Caco-2 (cell line): ENCODE measurements at regions not wholly inside any gene's neighbourhood (a gene's known extent, or its start where the extent isn't known, plus 50 kb on each side); places are given as distances from the start of the nearest gene placed in this dataset.

ENCODE experiments used
- BruUV-seq: library from RNA; stranded (reverse); fragments of 400-500 nt; replicated peaks from 2 replicates; lab custom pipeline; 2021; lab: Mats Ljungman, UMichigan
- CTCF ChIA-PET: fragments of 300-600 bp; sonication (Branson Sonifier 250); formaldehyde crosslinking; loops from one replicate; lab custom pipeline; 2022; ENCODE audit warnings: antibody characterized with exemption; lab: Charles Lee
- POLR2A ChIA-PET: fragments of 300-600 bp; sonication (Branson Sonifier 250); formaldehyde crosslinking; loops from one replicate; lab custom pipeline; 2022; ENCODE audit warnings: antibody characterized with exemption; lab: Charles Lee
- DNase-seq, 2 experiments: peaks; one replicate each; pipeline versions ENCODE4 v3.0.0 to v3.0.0-alpha.2; 2020 to 2022
- H3K27me3 ChIP-seq: replicated peaks from 2 replicates; pipeline ENCODE4 v1.6.0; 2011; ENCODE audit warnings: low read length; ENCODE audit not compliant: control insufficient read depth, insufficient read depth
- H3K36me3 ChIP-seq: 2 replicates; pipeline ENCODE4 v1.5.1; 2011; ENCODE audit warnings: low read length; ENCODE audit not compliant: control insufficient read depth, insufficient read depth
- H3K4me1 ChIP-seq: fragments of 250-450 bp; sonication (Bioruptor Pico); 2 replicates; pipeline ENCODE4 v1.5.1; 2020; ENCODE audit warnings: mild to moderate bottlenecking
- H3K4me3 ChIP-seq: 2 replicates; pipeline ENCODE4 v1.5.1; 2011; ENCODE audit warnings: low read depth, mild to moderate bottlenecking, control low read depth, low read length
- H3K9me3 ChIP-seq: fragments of 250-450 bp; sonication (Bioruptor Pico); 2 replicates; pipeline ENCODE4 v1.5.1; 2020; ENCODE audit warnings: mild to moderate bottlenecking, moderate library complexity
- H3K27ac Mint-ChIP-seq: one replicate; pipeline ENCODE4 v1.8.0; 2022; ENCODE audit warnings: mixed read lengths; ENCODE audit not compliant: unreplicated experiment
- H3K27me3 Mint-ChIP-seq: one replicate; pipeline ENCODE4 v1.8.0; 2022; ENCODE audit warnings: mixed read lengths; ENCODE audit not compliant: insufficient read depth, unreplicated experiment
- H3K36me3 Mint-ChIP-seq: one replicate; pipeline ENCODE4 v1.8.0; 2022; ENCODE audit warnings: mild to moderate bottlenecking, mixed read lengths; ENCODE audit not compliant: insufficient read depth, unreplicated experiment
- H3K4me1 Mint-ChIP-seq: one replicate; pipeline ENCODE4 v1.8.0; 2022; ENCODE audit warnings: low read depth, mixed read lengths; ENCODE audit not compliant: unreplicated experiment
- H3K4me3 Mint-ChIP-seq: one replicate; pipeline ENCODE4 v1.8.0; 2022; ENCODE audit warnings: mild to moderate bottlenecking, moderate library complexity, mixed read lengths; ENCODE audit not compliant: unreplicated experiment
- H3K9me3 Mint-ChIP-seq: one replicate; pipeline ENCODE4 v1.8.0; 2022; ENCODE audit warnings: mixed read lengths; ENCODE audit not compliant: unreplicated experiment
- intact Hi-C: fragments of 100-400 bp; cut with micrococcal nuclease; formaldehyde crosslinking; loops from one replicate; pipeline ENCODE4 v1.10.0; 2022; ENCODE audit not compliant: unreplicated experiment
- TF ChIP-seq, protein P1 (sequence below), 2 experiments: fragments of 200-600 bp in 1 of 2; IDR thresholded peaks; 1 replicate in 1 of 2; 2 replicates in 1 of 2; pipeline versions ENCODE4 v1.5.1 to v1.8.0; 2011 to 2022; ENCODE audit warnings: antibody characterized with exemption in 1 of 2, control low read depth in 1 of 2, inconsistent platforms in 1 of 2, low read depth in 1 of 2, low read length in 1 of 2, mild to moderate bottlenecking in 1 of 2, moderate library complexity in 1 of 2; ENCODE audit not compliant: insufficient read depth in 1 of 2, severe bottlenecking in 1 of 2, unreplicated experiment in 1 of 2

- TF ChIP-seq, protein P1, sequence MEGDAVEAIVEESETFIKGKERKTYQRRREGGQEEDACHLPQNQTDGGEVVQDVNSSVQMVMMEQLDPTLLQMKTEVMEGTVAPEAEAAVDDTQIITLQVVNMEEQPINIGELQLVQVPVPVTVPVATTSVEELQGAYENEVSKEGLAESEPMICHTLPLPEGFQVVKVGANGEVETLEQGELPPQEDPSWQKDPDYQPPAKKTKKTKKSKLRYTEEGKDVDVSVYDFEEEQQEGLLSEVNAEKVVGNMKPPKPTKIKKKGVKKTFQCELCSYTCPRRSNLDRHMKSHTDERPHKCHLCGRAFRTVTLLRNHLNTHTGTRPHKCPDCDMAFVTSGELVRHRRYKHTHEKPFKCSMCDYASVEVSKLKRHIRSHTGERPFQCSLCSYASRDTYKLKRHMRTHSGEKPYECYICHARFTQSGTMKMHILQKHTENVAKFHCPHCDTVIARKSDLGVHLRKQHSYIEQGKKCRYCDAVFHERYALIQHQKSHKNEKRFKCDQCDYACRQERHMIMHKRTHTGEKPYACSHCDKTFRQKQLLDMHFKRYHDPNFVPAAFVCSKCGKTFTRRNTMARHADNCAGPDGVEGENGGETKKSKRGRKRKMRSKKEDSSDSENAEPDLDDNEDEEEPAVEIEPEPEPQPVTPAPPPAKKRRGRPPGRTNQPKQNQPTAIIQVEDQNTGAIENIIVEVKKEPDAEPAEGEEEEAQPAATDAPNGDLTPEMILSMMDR (IDR thresholded peaks at IDR 0.05; ENCODE audit: insufficient read depth in 1 of 2, low read depth in 1 of 2, low read length in 1 of 2, severe bottlenecking in 1 of 2, unreplicated experiment in 1 of 2), result no peak
- POLR2A ChIA-PET, result no interaction called here
- H3K36me3 Mint-ChIP-seq, result no peaks in the 10 kb centered on the region
- H3K4me3 Mint-ChIP-seq, result no peak overlapping the region
- CTCF ChIA-PET, result no interaction called here
- Histone ChIP-seq H3K9me3 (no peaks in the 10 kb centered on the region), H3K4me1 (no peaks in the 10 kb centered on the region), H3K27me3 (no peaks in the 10 kb centered on the region), H3K4me3 (no peak overlapping the region), H3K36me3 (no peaks in the 10 kb centered on the region)
- H3K4me1 Mint-ChIP-seq, result peaks cover 7% of the 10 kb centered on the region
- H3K27me3 Mint-ChIP-seq, result no peaks in the 10 kb centered on the region
- H3K9me3 Mint-ChIP-seq, result no peaks in the 10 kb centered on the region
- no peak for DNase-seq
- intact Hi-C loops, result no loop called here
- BruUV-seq, result no TSS peak
- H3K27ac Mint-ChIP-seq, result no peak overlapping the region
These were observed 1708.9 kb downstream of the SLITRK5 start for GRCh38 chr13:89380101-89380500.

DNA sequence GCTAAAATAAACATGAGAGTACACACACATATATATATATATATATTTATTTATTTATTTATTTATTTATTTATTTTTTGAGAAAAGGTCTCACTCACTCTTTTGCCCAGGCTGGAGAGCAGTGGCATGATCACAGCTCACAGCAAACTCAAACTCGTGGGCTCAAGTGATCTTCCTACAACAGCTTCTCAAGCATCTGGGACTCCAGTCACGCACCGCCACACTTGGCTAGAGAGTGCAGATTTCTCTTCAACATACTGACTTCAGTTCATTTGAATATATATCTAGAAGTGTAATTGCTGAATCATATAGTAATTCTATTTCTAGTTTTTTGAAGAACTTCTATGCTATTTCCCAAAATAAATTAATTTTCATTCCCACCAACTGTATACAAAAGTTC lies 1711.8 kb downstream of the SLITRK5 start:
- CTCF ChIA-PET, result no interaction called here
- H3K4me1 Mint-ChIP-seq, result peaks cover 7% of the 10 kb centered on the region

GRCh38 chr13:89383891-89384290 lies 1712.7 kb downstream of the SLITRK5 start:
- Histone ChIP-seq H3K36me3 (no peaks in the 10 kb centered on the region), H3K27me3 (no peaks in the 10 kb centered on the region), H3K9me3 (no peaks in the 10 kb centered on the region), H3K4me1 (no peaks in the 10 kb centered on the region), H3K4me3 (no peak overlapping the region)
- no peak for DNase-seq
- H3K27me3 Mint-ChIP-seq, result no peaks in the 10 kb centered on the region
- H3K4me3 Mint-ChIP-seq, result no peak overlapping the region
- no TSS peak for BruUV-seq
- POLR2A ChIA-PET, result no interaction called here
- peaks cover 7% of the 10 kb centered on the region for H3K4me1 Mint-ChIP-seq
- intact Hi-C loops, result no loop called here
- H3K9me3 Mint-ChIP-seq, result peaks cover 10% of the 10 kb centered on the region
- H3K27ac Mint-ChIP-seq, result no peak overlapping the region
- TF ChIP-seq, protein P1 (IDR thresholded peaks at IDR 0.05; ENCODE audit: insufficient read depth in 1 of 2, low read depth in 1 of 2, low read length in 1 of 2, severe bottlenecking in 1 of 2, unreplicated experiment in 1 of 2), result no peak
- CTCF ChIA-PET, result no interaction called here
- H3K36me3 Mint-ChIP-seq, result no peaks in the 10 kb centered on the region

More for the DNA sequence above, 1711.8 kb downstream of the SLITRK5 start:
- TF ChIP-seq, protein P1 (IDR thresholded peaks at IDR 0.05; ENCODE audit: insufficient read depth in 1 of 2, low read depth in 1 of 2, low read length in 1 of 2, severe bottlenecking in 1 of 2, unreplicated experiment in 1 of 2), result no peak
- H3K4me3 Mint-ChIP-seq, result no peak overlapping the region
- H3K9me3 Mint-ChIP-seq, result peaks cover 10% of the 10 kb centered on the region
- no peaks in the 10 kb centered on the region for H3K36me3 Mint-ChIP-seq
- DNase-seq, result no peak
- H3K27ac Mint-ChIP-seq, result no peak overlapping the region
- no TSS peak for BruUV-seq
- H3K4me1 ChIP-seq, result no peaks in the 10 kb centered on the region
- no peaks in the 10 kb centered on the region for H3K27me3 Mint-ChIP-seq
- H3K27me3 ChIP-seq, result no peaks in the 10 kb centered on the region
- no peaks in the 10 kb centered on the region for H3K9me3 ChIP-seq
- POLR2A ChIA-PET, result no interaction called here
- H3K36me3 ChIP-seq, result no peaks in the 10 kb centered on the region
- intact Hi-C loops, result no loop called here
- no peak overlapping the region for H3K4me3 ChIP-seq
